ENCODE measurements at regions not wholly inside any gene's neighbourhood (a gene's known extent, or its start where the extent isn't known, plus 50 kb on each side); places are given as distances from the start of the nearest gene placed in this dataset.

GRCh38 chr5:57955511-57955910, 472.9 kb upstream of the ACTBL2 start:
- TF ChIP-seq POLR2AphosphoS5 (IDR thresholded peaks at IDR 0.05) (no peak), POLR2A (IDR thresholded peaks at IDR 0.05) (no peak), EP300 (IDR thresholded peaks at IDR 0.05) (no peak), CTCF (IDR thresholded peaks at IDR 0.05) (no peak)
- Histone ChIP-seq H3K36me3 (no peaks in the 10 kb centered on the region), H3K27me3 (no peaks in the 10 kb centered on the region), H3K4me1 (no peaks in the 10 kb centered on the region), H3K9me3 (no peaks in the 10 kb centered on the region), H3K27ac (no peak overlapping the region), H3K4me3 (no peak overlapping the region)
- 0 to 9% methylated on average over 1 of the region's 1 CpG for WGBS, 2 donors (ENCODE audit: low coverage in 1 of 2)
- ATAC-seq = no peak

GRCh38 chr5:57953792-57954191, 471.2 kb upstream of the ACTBL2 start:
- no peak overlapping the region for H3K27ac ChIP-seq
- no peak for ATAC-seq
- H3K36me3 ChIP-seq = no peaks in the 10 kb centered on the region
- H3K4me1 ChIP-seq = no peaks in the 10 kb centered on the region
- H3K4me3 ChIP-seq = no peak overlapping the region
- no peak for TF ChIP-seq POLR2AphosphoS5 (IDR thresholded peaks at IDR 0.05)
- no peaks in the 10 kb centered on the region for H3K9me3 ChIP-seq
- WGBS, 2 donors (ENCODE audit: low coverage in 1 of 2) = 40 to 48% methylated on average over 1 to 2 of the region's 2 CpGs
- no peaks in the 10 kb centered on the region for H3K27me3 ChIP-seq

- H3K27me3 ChIP-seq = no peaks in the 10 kb centered on the region
- no peaks in the 10 kb centered on the region for H3K36me3 ChIP-seq
- peaks cover 0 to 4% (median 0%) of the 10 kb centered on the region in 3 donors for H3K9me3 ChIP-seq
- H3K4me3 ChIP-seq = no peak overlapping the region
- no peak overlapping the region for H3K27ac ChIP-seq
- no peak for ATAC-seq
- H3K4me1 ChIP-seq = no peaks in the 10 kb centered on the region
- no peak for TF ChIP-seq POLR2A (IDR thresholded peaks at IDR 0.05)
- TF ChIP-seq EP300 (IDR thresholded peaks at IDR 0.05) = no peak
- no peak for TF ChIP-seq CTCF (IDR thresholded peaks at IDR 0.05)
- no peak for TF ChIP-seq POLR2AphosphoS5 (IDR thresholded peaks at IDR 0.05)
These were observed 468.1 kb upstream of the ACTBL2 start for GRCh38 chr5:57950616-57951228.

- H3K27ac ChIP-seq = no peak overlapping the region
- peaks cover 0 to 4% (median 0%) of the 10 kb centered on the region in 3 donors for H3K9me3 ChIP-seq
- no peaks in the 10 kb centered on the region for H3K4me1 ChIP-seq
- no peaks in the 10 kb centered on the region for H3K27me3 ChIP-seq
- no peak overlapping the region for H3K4me3 ChIP-seq
- 81 to 100% methylated on average over 1 of the region's 1 CpG for WGBS, 2 donors (ENCODE audit: low coverage in 1 of 2)
- ATAC-seq = no peak
- no peaks in the 10 kb centered on the region for H3K36me3 ChIP-seq
- no peak for TF ChIP-seq POLR2A (IDR thresholded peaks at IDR 0.05)
- TF ChIP-seq CTCF (IDR thresholded peaks at IDR 0.05) = no peak
- TF ChIP-seq EP300 (IDR thresholded peaks at IDR 0.05) = no peak
- no peak for TF ChIP-seq POLR2AphosphoS5 (IDR thresholded peaks at IDR 0.05)
These were observed 465.5 kb upstream of the ACTBL2 start for GRCh38 chr5:57948091-57948490.

- no peak for ATAC-seq
- H3K4me3 ChIP-seq = no peak overlapping the region
- no peak for TF ChIP-seq POLR2AphosphoS5 (IDR thresholded peaks at IDR 0.05)
- no peak for TF ChIP-seq CTCF (IDR thresholded peaks at IDR 0.05)
- no peak for TF ChIP-seq EP300 (IDR thresholded peaks at IDR 0.05)
- no peak for TF ChIP-seq POLR2A (IDR thresholded peaks at IDR 0.05)
- H3K27me3 ChIP-seq = no peaks in the 10 kb centered on the region
- no peak overlapping the region for H3K27ac ChIP-seq
- WGBS, 2 donors (ENCODE audit: low coverage in 1 of 2) = 59 to 75% methylated on average over 4 to 5 of the region's 5 CpGs
- peaks cover 0 to 4% (median 0%) of the 10 kb centered on the region in 3 donors for H3K9me3 ChIP-seq
- H3K4me1 ChIP-seq = no peaks in the 10 kb centered on the region
- H3K36me3 ChIP-seq = no peaks in the 10 kb centered on the region
These were observed 464.6 kb upstream of the ACTBL2 start for GRCh38 chr5:57947181-57947580.
